A204.1 (cell line): ENCODE measurements at regions not wholly inside any gene's neighbourhood (a gene's known extent, or its start where the extent isn't known, plus 50 kb on each side); places are given as distances from the start of the nearest gene placed in this dataset.

Experiments used
- FAIRE-seq: peaks from 2 replicates; lab custom pipeline; 2012; peaks lifted over from hg19 to GRCh38; lab: Jason Lieb, UNC

- no peak for FAIRE-seq
Observed at GRCh38 chr6:84524636-84525035, 239.8 kb downstream of the TBX18 start.

- no peak for FAIRE-seq
Observed at GRCh38 chr6:84522135-84522549, 242.3 kb downstream of the TBX18 start.

GRCh38 chr6:84521511-84521910, 242.9 kb downstream of the TBX18 start:
- no peak for FAIRE-seq

- FAIRE-seq, result peak; percentile 57
Observed at GRCh38 chr6:84517741-84518530, 246.5 kb downstream of the TBX18 start.

- FAIRE-seq, result no peak
Observed at GRCh38 chr6:84516154-84516553, 248.2 kb downstream of the TBX18 start.

- no peak for FAIRE-seq
Observed at GRCh38 chr6:84515067-84515466, 249.3 kb downstream of the TBX18 start.

GRCh38 chr6:84514089-84514971, 250.1 kb downstream of the TBX18 start:
- no peak for FAIRE-seq

- FAIRE-seq, result no peak
Observed at GRCh38 chr6:84512391-84512790, 252.0 kb downstream of the TBX18 start.

- FAIRE-seq, result no peak
Observed at GRCh38 chr6:84511929-84512328, 252.5 kb downstream of the TBX18 start.

GRCh38 chr6:84508981-84509380, 255.4 kb downstream of the TBX18 start:
- FAIRE-seq, result no peak

- no peak for FAIRE-seq
Observed at GRCh38 chr6:84508334-84508733, 256.1 kb downstream of the TBX18 start.

- no peak for FAIRE-seq
Observed at GRCh38 chr6:84504025-84504424, 260.4 kb downstream of the TBX18 start.

- FAIRE-seq, result no peak
Observed at GRCh38 chr6:84501315-84501714, 263.1 kb downstream of the TBX18 start.

- FAIRE-seq, result no peak
Observed at GRCh38 chr6:84500726-84501125, 263.7 kb downstream of the TBX18 start.

- no peak for FAIRE-seq
Observed at GRCh38 chr6:84498905-84499304, 265.5 kb downstream of the TBX18 start.

GRCh38 chr6:84492241-84493165, 265.1 kb upstream of the CEP162 start:
- FAIRE-seq, result no peak

- FAIRE-seq, result no peak
Observed at GRCh38 chr6:84489598-84489997, 262.2 kb upstream of the CEP162 start.

- FAIRE-seq, result no peak
Observed at GRCh38 chr6:84486526-84486925, 259.1 kb upstream of the CEP162 start.

GRCh38 chr6:84469144-84469543, 241.7 kb upstream of the CEP162 start:
- FAIRE-seq, result no peak

GRCh38 chr6:84467296-84467695, 239.9 kb upstream of the CEP162 start:
- no peak for FAIRE-seq

- no peak for FAIRE-seq
Observed at GRCh38 chr6:84466511-84466910, 239.1 kb upstream of the CEP162 start.

- FAIRE-seq, result no peak
Observed at GRCh38 chr6:84464471-84464870, 237.0 kb upstream of the CEP162 start.
